BJ (cell line): ENCODE measurements at regions not wholly inside any gene's neighbourhood (a gene's known extent, or its start where the extent isn't known, plus 50 kb on each side); places are given as distances from the start of the nearest gene placed in this dataset.

Source experiments
- CTCF ChIA-PET: fragments of 350-600 bp; formaldehyde crosslinking; extraction: SDS; loops from one replicate; lab custom pipeline; 2021; ENCODE audit warnings: antibody characterized with exemption, inconsistent platforms; lab: Yijun Ruan, JAX
- POLR2A ChIA-PET: fragments of 300-600 bp; sonication (Branson Sonifier 250); formaldehyde crosslinking; extraction: SDS; loops from one replicate; lab custom pipeline; 2021; ENCODE audit warnings: antibody characterized with exemption; lab: Charles Lee
- DNase-seq: peaks from one replicate; pipeline ENCODE4 v3.0.0-alpha.2; 2011; ENCODE audit warnings: low read depth
- H3K27me3 ChIP-seq: 2 replicates; pipeline ENCODE4 v1.6.0; 2011; ENCODE audit warnings: low read length; ENCODE audit not compliant: control insufficient read depth, insufficient read depth
- H3K36me3 ChIP-seq: 2 replicates; pipeline ENCODE4 v1.5.1; 2011; ENCODE audit warnings: low read length; ENCODE audit not compliant: control insufficient read depth, insufficient read depth
- H3K4me3 ChIP-seq: 2 replicates; pipeline ENCODE4 v1.5.1; 2011; ENCODE audit warnings: low read depth, mild to moderate bottlenecking, control low read depth, low read length
- TF ChIP-seq, protein P1 (sequence below): IDR thresholded peaks from 2 replicates; pipeline ENCODE4 v1.5.1; 2011; ENCODE audit warnings: low read depth, mild to moderate bottlenecking, control low read depth, inconsistent platforms, low read length, moderate library complexity; ENCODE audit not compliant: insufficient read depth

DNA sequence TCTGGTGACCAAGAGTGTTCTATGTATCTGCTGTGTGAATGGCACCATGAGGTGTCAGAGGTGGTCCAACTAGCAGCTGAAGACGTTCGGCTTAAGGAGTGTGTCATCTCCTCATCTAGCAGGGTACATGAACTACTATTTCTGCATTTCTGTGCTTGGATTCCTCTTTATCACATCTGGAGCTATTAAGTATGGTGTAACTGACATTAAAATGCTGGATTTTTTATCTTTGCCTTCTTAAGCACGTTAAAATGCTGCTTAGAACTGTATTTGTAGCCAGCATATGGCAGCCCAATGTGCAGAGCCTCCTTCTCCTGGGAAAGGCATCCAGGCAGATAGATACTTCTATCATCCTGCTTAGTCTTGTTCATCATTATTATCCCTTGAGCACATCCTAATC lies 409.3 kb upstream of the MMADHC start:
- ChIA-PET CTCF (no interaction called here), POLR2A (no interaction called here)
- H3K27me3 ChIP-seq = no peaks in the 10 kb centered on the region
- TF ChIP-seq, protein P1, sequence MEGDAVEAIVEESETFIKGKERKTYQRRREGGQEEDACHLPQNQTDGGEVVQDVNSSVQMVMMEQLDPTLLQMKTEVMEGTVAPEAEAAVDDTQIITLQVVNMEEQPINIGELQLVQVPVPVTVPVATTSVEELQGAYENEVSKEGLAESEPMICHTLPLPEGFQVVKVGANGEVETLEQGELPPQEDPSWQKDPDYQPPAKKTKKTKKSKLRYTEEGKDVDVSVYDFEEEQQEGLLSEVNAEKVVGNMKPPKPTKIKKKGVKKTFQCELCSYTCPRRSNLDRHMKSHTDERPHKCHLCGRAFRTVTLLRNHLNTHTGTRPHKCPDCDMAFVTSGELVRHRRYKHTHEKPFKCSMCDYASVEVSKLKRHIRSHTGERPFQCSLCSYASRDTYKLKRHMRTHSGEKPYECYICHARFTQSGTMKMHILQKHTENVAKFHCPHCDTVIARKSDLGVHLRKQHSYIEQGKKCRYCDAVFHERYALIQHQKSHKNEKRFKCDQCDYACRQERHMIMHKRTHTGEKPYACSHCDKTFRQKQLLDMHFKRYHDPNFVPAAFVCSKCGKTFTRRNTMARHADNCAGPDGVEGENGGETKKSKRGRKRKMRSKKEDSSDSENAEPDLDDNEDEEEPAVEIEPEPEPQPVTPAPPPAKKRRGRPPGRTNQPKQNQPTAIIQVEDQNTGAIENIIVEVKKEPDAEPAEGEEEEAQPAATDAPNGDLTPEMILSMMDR = no peak
- no peak for DNase-seq
- no peak overlapping the region for H3K4me3 ChIP-seq
- H3K36me3 ChIP-seq = no peaks in the 10 kb centered on the region

DNA sequence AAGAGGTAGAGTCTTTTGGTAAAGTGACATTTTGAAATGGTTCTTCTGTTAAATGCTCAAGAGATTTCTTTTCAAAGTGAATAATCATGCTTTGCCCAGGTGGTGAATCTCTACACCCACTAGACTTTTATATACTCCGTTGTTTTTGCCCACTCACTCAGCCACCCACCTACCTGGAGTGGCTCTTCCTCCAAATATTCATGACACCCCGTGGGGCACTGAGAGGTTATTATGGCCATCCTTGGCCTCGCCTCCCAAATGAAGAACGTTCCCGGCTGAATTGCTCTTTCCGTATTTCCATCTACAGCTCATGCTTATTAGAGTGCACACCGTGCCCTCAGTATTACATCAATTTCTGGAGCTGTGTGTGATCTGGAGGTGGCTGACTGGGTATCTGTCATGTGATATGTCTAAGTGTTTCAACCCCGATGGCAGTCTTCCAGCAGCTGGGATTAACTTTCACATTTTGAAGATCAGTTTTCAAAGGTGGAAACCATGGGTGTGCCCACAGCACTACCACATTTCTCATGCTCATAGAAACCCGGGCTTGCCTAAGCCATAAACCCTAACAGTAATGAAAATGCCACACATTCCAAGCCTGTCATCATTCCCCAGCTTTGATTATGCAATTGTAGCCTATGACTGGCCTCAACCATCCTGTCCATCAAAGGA lies 406.6 kb upstream of the MMADHC start:
- peak; percentile 52 for DNase-seq
- Histone ChIP-seq H3K27me3 (no peaks in the 10 kb centered on the region), H3K36me3 (no peaks in the 10 kb centered on the region), H3K4me3 (no peak overlapping the region)
- CTCF ChIA-PET = no interaction called here
- TF ChIP-seq, protein P1 = no peak
- POLR2A ChIA-PET = no interaction called here

DNA sequence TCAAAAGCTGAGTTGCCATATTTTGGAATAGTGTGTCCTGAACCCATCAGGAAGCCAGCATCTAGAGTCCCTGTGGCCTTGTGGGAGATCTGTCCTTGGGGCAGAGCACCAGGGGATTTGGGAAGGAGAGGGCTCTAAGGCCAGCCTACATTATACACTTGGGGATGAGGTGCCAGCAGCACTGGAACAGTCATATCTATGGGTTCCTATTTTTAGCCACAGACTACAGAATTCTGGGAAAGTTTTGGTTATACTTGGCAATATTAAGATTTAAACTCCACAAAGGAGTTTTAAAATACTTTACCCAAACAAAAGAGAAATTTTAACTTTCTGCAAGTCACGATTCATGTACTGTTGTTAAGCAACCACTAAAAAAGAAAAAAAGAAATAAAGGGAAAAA lies 405.7 kb upstream of the MMADHC start:
- TF ChIP-seq, protein P1 = no peak
- no peak for DNase-seq
- H3K4me3 ChIP-seq = no peak overlapping the region
- ChIA-PET POLR2A (no interaction called here), CTCF (no interaction called here)
- H3K27me3 ChIP-seq = no peaks in the 10 kb centered on the region
- no peaks in the 10 kb centered on the region for H3K36me3 ChIP-seq

DNA sequence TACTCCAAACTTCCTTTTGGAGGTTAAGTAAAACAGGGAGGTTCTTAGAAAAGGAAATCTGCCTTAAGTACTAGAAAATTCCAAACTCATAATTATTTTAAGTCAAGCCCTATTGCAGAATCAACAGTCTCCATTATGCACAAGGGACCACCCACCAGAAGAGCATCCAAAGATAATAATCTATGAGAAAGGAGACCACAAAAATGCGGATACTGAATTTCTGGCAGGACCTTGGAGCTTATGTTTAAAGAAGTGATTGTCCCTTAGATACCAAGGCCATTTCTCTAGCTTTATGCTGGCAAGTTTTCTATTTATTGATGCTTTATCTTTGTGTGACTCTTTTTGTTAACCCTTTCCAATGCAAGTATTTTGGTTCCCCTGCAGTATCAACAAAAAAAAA lies 404.0 kb upstream of the MMADHC start:
- CTCF ChIA-PET = no interaction called here
- H3K36me3 ChIP-seq = no peaks in the 10 kb centered on the region
- peak; percentile 11 for DNase-seq
- H3K4me3 ChIP-seq = no peak overlapping the region
- TF ChIP-seq, protein P1 = no peak
- H3K27me3 ChIP-seq = no peaks in the 10 kb centered on the region
- POLR2A ChIA-PET = no interaction called here

DNA sequence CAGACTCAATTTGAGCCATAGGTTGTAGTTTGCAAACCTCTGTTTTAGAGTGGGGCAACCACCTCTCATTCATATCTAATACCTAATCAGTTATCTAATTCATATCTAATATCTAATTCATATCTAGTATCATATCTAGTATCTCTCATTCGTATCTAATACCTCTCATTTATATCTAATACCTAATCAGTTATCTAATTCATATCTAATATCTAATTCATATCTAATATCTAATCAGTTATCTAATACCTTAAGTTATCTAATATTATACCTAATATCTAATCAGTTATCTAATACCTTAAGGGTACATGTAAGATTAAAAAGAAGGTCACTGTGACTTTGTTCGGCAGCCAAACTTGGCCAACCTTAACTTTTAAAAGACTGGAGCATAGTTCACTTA lies 403.4 kb upstream of the MMADHC start:
- TF ChIP-seq, protein P1 = no peak
- ChIA-PET CTCF (no interaction called here), POLR2A (no interaction called here)
- no peaks in the 10 kb centered on the region for H3K27me3 ChIP-seq
- DNase-seq = no peak
- no peaks in the 10 kb centered on the region for H3K36me3 ChIP-seq
- H3K4me3 ChIP-seq = no peak overlapping the region
